AG09319 (cell line): ENCODE measurements at regions not wholly inside any gene's neighbourhood (a gene's known extent, or its start where the extent isn't known, plus 50 kb on each side); places are given as distances from the start of the nearest gene placed in this dataset.

Experiments used
- DNase-seq: peaks from one replicate; pipeline ENCODE4 v3.0.0-alpha.2; 2010; ENCODE audit warnings: low read depth; ENCODE audit errors: extremely low read depth
- TF ChIP-seq, protein P1 (sequence below): IDR thresholded peaks from 2 replicates; pipeline ENCODE4 v1.5.1; 2011; ENCODE audit warnings: low read depth, mild to moderate bottlenecking, inconsistent platforms, low read length, moderate library complexity

DNA sequence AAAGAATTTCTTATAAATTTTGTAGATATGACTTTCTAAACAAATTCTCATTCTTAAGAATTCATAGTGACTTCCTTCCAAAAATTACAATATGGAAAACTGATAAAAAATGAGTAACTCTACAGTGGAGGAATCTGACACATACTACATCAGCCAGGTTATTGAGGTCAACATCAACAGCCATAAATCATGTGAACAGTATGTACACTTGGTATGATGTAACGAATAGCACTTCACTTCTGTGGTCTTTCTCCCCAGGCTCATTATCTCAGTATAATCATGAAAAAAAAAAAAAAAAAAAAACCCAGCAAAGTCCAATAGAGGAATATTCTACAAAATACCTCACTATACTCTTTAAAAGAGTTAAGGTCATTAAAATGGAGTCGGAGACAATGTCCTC is 111.2 kb upstream of the SUCLG2 start:
- DNase-seq = no peak
- TF ChIP-seq, protein P1, sequence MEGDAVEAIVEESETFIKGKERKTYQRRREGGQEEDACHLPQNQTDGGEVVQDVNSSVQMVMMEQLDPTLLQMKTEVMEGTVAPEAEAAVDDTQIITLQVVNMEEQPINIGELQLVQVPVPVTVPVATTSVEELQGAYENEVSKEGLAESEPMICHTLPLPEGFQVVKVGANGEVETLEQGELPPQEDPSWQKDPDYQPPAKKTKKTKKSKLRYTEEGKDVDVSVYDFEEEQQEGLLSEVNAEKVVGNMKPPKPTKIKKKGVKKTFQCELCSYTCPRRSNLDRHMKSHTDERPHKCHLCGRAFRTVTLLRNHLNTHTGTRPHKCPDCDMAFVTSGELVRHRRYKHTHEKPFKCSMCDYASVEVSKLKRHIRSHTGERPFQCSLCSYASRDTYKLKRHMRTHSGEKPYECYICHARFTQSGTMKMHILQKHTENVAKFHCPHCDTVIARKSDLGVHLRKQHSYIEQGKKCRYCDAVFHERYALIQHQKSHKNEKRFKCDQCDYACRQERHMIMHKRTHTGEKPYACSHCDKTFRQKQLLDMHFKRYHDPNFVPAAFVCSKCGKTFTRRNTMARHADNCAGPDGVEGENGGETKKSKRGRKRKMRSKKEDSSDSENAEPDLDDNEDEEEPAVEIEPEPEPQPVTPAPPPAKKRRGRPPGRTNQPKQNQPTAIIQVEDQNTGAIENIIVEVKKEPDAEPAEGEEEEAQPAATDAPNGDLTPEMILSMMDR = no peak

DNA sequence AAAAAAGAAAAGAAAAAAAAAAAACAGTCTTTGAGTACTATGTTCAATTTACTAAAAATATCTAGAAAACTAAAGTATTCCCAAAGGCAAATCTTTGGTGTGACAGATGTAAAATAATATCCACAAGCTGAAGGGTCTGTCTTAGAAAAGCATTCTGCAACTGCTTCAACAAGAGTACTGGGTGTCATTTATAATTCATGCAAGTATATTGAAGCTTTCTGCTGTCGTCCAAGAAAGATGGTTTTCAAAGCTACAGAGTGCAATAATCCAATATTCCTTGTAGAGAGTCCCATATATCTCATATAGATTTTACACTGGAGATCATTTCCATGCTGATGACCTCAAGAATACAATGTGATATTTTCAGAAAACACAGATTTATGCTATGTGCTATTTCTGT is 90.9 kb upstream of the SUCLG2 start:
- DNase-seq = no peak
- TF ChIP-seq, protein P1 = no peak

GRCh38 chr3:67744699-67745098 is 90.3 kb upstream of the SUCLG2 start:
- no peak for DNase-seq
- TF ChIP-seq, protein P1 = no peak

DNA sequence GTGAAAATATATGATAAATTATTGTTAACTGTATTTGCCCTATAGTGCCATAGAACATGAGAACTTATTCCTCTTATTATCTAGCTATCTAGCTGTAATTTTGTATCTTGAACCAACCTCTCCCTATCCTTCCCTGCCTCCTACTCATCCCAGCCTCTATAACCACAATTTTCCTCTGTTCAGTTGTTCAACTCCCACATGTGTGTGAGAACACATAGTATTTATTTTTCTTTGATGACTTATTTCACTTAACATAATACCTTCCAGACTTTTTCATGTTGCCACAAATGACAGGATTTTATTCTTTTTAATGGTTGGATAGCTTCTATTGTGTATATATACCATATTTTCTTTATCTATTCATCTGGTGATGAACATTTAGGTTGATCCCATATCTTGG is 85.4 kb upstream of the SUCLG2 start:
- TF ChIP-seq, protein P1 = no peak
- no peak for DNase-seq

- DNase-seq = no peak
- TF ChIP-seq, protein P1 = no peak
These were observed 83.8 kb upstream of the SUCLG2 start for GRCh38 chr3:67737906-67738865.

GRCh38 chr3:67737140-67737539 is 82.7 kb upstream of the SUCLG2 start:
- no peak for DNase-seq
- TF ChIP-seq, protein P1 = no peak

DNA sequence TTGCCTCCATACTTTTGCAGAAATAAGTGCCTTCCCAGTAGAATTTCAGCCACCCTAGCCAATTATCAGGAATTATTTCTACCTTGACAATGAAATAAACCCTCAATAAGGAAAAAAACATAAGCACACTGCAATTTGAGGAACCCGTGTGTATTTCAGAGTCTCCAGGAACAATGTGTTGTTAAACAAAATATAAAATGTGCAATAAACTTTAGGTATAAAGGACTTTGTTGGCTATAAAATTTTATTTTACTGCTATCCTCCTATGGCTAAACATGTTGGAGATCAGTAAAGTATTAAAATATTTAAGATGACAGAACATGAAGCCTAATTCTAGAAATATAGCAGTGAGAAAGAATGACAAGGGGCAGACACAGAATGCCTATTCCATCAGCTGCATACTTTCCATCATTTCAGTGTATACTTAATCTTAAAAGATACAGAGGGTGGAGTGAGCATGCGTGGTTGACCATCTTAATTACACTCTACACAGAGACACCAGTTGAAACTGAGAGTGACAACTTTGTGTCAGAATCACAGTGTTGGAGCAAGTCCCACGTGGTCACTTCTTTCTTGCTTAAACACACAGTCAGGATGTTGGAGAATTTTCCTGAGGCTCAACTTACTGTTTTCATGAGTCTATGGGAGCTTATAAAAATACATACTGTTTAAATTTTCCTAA is 79.0 kb upstream of the SUCLG2 start:
- TF ChIP-seq, protein P1 = no peak
- no peak for DNase-seq
